ENCODE measurements at regions not wholly inside any gene's neighbourhood (a gene's known extent, or its start where the extent isn't known, plus 50 kb on each side); places are given as distances from the start of the nearest gene placed in this dataset.

DNA sequence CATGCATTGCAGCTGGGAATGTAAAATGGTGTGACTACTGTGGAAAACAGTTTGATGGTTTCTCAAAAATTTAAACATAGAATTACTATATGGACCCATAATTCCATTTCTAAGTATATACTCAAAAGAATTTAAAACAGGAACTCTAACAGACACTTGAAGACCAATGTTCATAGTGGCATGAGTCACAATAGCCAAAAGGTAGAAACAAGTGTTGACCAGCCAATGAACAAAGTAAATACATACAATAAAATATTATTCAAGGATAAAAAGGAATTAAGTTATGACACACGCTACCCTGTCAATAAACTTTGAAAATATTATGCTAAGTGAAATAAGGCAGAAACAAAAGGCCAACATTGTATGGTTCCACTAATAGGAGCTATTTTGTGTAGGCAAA lies 357.4 kb upstream of the IL12A start:
- DNase-seq: no peak

DNA sequence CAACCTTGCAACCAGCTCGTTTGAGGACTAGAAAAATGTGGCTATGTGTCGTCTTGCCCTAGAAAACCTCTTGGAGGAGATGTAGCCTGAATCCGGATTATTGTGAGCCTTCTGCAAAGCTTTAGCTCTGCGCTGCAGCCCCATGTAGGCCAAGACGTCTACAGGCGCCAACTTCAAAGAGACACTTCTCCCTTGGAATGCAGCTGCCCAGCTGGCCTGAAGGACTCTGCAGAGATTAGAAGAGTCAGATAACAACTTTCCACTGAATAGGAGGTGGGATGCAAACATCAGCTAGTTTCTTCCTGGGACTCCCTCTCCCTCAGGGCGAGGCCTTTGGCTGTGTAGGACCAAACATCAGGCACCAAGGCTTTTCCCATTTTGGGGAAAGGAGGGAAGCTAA lies 356.5 kb upstream of the IL12A start:
- no peak for DNase-seq

DNA sequence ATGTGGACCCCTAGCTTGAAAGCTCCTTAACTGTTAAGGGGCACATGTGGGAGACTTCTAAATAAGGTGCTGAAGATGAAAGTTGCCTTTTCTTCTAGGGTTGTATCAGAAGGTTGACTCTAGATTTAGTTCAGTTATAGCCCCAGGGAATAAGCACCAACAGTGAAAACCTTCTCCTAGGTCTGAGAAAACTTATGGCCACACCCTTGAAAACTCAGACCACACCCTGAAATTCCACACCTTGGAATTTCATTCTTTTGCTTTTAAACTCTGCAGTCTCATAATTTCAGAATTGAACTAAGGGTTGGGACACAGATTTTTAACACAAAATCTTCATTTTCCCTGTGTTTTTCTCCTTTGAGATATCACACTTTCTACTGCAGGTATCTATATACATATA lies 355.8 kb upstream of the IL12A start:
- DNase-seq: no peak

DNA sequence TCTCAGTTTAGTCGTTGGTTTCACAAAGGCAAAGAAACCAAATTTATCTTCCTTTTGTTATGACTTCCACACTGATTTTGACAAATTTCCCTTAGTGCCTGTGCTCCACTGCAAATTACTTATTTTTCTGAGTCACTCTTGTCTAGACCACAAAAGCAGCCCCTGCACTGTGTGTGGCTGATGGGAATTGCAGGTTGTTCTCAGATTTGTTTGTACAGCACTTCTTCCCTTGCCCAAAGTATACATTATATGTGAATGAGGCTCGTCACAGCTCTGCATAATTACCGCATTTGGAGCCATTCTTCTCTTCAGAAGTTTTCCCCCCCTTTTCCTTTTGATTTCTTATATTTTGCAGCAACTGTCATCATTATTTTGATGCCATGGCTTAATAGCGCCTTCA lies 354.2 kb upstream of the IL12A start:
- no peak for DNase-seq

DNA sequence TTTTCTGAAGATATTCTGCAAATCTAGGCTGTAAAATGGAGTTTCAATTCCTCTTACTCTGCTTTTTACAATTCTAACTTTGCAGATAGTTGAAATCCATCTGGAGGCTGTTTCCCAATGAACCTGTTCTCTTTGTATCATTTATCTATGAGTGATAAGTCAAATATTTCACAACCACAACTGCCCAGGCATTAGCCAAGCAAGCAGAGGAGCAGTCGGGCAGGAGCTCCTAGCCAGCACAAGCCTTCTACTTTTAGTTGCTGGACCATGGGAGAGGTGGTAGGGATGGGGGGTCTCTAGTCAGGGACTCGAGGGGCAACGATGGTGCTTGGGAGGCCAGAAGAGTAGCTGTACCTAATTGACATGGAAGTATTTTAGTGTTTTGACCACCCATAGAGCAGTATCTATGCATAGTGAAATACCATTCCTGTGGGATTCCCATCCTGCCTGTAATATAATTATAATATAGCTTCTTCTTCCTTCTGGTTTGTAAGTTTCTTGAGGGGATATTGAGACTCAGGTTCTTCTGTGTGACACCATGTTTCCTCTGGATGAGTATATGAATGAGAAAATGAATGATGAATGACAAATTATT lies 353.5 kb upstream of the IL12A start:
- no peak for DNase-seq

DNA sequence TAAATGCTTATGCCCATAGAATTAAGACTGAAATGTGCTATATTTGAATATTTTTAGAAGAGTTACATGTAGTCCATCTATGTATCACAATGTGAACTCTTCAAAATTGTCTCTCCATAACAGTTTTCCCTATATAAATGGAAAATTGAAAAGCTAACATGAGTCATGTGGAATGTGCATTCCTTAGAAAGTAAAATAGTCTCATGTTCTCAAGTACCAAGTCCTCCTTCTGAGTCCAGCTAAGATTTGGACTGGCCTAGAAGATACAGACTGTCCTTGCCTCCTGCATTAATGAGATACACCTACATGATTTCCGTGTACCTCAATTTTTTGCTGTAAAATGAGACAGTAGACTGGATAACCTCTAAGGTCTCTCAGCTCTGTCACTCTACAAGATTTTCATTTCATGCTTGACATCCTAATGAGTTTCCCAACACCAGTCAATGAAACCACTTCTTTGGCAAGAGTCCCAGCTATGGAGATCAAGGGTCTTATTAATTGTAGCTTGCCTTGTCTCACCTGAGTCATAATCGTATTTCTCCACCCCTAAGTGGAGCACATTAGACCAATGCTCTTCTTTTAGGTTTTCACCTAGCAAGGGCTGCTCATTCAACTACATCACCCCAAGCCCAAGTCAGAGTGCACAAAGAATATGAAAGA lies 350.6 kb upstream of the IL12A start:
- no peak for DNase-seq

DNA sequence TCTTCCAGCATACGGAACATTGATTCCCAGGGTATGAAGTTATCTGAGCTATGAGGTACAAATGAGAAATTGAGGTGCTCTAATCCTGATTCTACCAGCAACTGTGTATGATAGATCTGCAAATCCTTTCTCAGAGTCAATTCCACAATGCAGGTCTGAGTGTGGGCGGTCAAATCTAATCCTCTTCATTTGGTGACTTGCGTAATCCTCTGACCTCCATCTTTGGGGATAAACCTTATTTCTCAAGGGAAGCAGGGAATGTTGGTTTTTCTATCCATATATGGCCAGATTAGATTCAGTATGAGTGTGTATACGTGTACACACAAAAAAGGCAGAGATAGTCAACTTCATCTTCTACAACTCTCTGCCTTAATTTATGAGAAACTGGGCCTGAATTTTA lies 348.4 kb upstream of the IL12A start:
- DNase-seq: no peak

DNA sequence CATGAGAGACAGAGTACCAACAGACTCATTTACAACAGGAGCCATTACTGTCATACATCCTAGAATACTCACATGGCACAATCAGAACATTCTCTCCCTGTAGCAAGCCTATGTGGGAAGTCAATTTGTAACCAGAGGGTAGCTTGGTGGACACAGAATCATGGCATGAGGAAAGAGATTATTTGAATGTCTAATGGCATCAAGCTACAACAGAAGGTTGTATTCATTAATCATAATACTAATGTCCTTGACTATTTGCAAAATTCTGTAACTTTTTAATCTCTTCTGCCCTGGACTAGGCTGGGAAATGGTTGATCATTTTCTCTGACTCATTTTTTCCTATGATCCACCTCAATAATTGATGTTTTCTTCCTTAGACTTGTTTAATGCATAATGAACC lies 345.2 kb upstream of the IL12A start:
- no peak for DNase-seq

DNA sequence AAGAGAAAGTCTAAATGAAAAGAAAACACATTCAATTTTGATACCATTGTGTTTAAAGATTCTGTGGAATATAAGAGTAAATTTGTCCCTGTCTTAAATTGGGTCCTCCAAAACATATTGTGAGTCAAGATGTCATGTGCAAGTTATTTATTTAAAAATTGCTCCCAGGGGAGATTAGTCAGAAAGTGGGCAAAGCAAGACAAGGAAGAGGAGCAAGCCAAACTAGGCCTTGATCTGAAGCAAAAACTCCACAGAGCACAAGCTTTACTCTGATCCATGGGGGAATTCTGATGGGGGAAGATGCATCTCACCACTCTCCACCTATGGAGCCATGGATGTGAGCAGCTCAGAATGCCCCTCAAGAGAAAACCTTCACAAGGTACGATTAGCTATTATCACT lies 342.8 kb upstream of the IL12A start:
- no peak for DNase-seq

DNA sequence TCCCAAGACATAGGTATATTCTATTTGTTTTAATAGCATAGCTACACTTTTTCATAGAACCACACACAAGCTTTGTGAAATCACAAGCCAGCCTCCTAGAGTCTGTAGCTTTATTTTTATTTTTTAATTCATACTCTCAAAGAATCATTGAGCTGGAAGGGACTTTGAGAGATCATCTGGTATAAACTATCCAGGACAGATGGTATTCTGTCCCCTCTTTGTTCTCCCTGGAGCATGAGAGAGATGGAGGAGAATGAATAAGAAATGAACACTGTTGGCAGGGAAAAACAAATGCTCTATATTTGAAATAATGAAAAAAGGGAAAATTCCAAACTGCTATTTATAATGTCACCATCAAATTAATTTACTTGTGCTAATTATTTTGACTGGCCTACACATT lies 338.7 kb upstream of the IL12A start:
- no peak for DNase-seq

DNA sequence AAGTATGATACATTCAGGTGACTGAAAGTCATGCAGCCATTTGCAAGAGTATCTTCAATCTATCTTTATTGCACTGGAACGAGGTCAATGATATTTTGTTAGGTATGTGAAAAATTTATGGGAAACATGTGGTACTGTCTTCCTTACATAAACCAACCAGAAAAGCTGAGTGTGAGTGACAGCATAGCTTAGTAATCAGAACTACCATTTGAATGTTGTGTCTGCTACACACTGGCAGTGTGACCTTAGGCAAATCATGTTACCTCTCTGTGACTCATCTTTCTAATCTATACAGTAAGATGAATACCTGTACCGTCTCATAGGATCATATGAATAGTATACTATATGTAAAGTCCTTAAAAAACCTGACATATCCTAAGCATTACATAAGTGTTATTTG lies 337.9 kb upstream of the IL12A start:
- no peak for DNase-seq

DNA sequence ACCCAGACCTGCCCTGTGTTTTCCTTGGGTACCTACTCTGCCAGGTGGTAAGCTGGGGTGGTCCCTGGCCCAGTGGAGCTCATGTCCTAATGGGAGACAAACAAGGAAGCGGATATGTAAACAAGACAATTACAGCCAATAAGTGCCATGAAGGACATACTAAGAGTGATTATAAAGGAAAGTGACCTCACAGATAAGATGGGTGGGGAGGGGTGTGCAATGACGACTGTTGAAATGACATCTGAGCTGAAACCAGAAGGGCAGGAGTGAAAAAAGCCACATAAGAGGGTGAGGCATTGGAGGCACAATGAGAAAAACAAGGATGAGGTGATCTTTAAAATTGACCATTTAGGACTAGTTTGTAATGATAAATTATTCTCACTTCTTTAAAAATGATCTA lies 336.2 kb upstream of the IL12A start:
- DNase-seq: no peak

DNA sequence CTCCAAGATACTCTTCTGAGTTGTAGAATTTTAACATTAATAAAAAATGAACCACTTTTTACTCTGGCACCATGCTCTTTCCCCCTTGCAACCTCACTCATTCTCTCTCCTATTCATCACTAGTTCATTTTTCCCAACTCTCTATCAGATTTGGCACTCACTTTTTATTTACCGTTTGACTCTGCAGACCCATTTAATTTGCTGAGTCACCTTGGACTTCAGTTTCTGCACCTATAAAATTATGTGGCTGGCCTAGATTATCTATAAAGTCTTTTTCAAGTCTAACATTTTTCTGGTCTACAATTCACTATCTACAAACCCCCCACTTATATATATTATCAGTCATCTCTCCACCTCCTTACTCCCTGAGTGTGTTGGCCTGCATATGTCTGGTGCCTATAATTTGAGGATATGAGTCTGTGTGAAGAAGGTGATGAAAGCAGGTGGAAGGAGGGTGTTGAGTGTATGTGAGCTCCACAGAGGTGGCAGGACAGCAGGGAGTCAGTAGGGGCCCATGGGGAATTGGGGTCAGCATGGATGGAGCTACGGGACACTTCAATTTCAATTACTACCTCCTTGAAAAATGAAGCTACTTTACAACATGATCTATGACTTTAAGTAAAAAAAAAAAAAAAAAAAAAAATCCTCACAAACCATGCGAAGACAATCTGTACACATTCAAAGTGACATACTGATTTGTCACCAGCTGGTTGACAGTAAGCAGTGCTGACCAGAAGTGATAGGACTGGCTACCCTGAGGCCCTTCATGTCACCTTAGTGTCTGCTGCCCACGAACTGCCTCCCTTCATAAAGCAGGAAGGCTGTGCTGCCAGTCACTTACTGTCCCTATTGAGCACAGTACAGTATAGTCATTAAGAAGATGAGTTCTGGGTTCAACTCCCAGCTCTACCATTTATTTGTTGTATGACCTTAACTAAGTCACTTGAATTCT lies 334.2 kb upstream of the IL12A start:
- no peak for DNase-seq

DNA sequence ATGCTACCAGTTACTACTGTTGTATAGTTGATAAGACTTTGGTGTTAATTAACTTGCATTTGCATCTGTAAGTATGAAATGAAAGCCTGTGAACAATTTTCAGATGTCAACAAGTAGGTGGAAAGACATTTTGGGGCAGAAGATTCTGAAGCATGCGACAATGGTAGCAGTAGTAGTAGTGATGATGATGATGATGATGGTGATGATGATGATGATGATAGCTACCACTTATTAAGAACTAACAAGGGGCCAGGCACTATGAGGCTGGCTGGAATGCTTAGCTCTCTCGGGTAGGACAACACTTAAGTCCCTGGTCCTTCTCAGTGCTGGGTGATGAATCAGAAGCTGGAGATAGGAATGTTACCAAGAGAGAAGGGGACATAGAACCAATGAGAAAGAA lies 333.4 kb upstream of the IL12A start:
- no peak for DNase-seq

DNA sequence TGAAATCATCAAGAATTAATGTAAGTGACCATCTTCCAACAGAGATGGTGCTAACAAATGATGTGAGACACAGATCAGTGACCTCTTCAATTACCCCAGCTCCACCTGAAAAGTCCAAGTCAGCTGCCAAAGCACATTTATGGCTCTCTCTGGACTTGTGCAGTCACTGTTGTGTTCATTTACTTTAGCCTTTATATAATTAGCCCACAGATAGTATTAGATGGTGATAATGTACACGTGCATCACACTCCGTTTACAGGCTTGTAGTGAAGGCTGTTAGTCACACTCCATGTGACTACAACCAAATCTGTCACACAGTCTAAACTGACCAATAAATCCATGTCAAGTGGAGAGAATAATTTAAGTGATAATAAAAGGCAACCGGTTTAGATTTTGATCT lies 331.5 kb upstream of the IL12A start:
- no peak for DNase-seq

DNA sequence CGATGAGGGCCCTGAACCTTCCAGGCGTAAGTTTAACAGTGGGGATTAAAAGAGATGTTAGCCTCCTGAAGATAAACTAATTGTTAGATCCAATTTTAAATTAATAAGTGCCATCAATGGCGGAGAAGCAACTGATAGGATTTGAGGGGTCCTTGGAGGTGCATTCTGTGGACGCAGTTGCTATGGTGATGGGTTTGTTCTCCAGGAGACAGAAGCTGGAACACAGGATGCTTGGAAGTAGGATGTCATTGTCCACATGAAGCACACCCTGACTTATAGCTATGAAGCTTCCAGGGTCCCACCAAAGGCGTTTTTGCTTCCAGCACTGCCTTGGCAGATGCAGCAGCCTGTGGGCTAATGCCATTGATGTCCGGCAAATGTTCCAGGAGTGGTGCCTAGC lies 331.0 kb upstream of the IL12A start:
- DNase-seq: no peak

DNA sequence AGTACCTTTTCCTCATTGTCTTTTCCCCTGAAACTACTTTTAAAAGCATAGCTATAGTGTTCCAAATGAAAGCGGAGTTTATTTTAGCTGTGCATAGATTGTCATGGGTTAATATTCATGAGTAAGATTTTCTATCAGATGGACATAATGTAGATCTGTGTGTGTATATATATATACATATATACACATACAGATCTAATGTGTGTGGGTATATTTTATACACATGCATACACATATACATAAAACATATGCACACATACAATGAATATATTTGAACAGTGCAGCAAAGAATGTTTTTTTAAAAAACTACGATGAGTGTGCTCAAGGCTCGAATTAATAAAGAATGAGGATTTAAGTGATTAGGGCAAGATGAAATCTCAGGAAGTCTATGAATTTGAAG lies 328.3 kb upstream of the IL12A start:
- no peak for DNase-seq

DNA sequence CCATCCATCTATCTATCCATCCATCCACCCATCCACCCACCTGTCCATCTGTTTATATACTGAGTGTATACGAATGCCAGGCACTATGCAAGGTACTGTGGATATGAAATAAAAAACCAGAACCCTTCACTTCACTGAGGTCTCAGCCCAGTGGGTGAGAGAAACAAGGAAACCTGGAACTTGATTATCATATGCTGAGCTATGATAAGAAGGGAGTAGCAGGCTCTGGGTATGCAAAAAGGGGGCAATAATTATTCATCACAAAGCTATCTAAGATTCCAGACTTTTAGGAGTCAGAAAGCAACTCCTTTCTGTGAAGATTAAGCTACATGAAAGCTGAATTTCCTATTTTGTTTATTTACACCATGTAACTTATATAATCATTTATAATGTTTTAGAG lies 327.7 kb upstream of the IL12A start:
- DNase-seq: no peak

DNA sequence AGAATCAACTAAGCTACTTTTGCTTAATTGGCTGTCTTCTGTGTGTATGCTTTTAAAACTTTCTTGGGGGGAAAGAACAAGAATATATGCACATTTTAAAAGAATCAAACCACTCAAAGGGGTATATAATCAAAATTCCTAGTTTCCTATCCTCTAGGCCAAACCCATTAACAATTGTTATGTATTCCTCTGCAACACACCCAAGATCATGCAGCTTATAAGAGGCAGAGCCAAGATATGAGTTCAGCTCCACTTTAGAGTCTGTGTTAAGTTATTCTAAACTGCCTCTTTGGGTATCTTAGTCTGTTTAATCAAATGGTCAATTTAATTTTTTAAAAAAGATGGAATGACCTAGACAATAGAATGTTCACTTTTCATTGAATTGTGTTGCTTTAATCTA lies 326.1 kb upstream of the IL12A start:
- no peak for DNase-seq

DNA sequence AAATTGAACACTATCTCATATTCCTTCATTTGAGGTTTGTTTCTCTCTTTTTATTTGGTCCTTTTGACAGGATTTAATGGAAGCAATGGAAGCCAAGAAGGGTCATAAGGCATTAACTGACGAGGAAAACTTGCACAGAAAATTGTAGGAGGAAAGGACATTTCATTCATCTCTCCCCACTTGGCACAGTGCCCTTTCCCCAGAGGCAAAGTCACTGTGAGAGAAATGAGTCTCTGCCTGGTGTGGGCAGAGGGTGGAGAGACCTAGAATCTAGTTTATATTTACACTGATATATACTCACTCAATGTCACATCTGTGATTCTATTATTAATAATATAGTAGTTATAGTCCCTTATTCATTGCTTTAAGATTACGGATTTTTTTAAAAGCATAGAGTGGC lies 324.6 kb upstream of the IL12A start:
- DNase-seq: no peak

DNA sequence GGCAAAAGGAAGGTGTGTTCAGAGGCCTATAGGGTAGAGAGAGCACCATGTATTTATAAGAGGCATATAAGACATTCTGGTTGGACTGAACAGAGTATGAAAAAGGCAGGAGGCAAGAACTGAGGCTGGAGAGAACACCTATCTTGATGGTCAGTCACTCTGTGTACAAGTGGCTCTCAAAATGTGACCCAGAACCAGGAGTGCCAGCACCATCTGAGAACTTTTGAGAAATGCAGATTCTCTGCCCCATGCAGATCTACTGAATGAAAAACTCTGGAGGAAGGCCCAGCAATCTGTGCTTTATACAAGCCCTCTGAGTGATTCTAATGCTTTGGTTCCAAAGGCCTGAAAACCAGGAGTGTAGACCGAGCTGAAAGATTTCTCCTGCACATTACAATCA lies 324.0 kb upstream of the IL12A start:
- no peak for DNase-seq

DNA sequence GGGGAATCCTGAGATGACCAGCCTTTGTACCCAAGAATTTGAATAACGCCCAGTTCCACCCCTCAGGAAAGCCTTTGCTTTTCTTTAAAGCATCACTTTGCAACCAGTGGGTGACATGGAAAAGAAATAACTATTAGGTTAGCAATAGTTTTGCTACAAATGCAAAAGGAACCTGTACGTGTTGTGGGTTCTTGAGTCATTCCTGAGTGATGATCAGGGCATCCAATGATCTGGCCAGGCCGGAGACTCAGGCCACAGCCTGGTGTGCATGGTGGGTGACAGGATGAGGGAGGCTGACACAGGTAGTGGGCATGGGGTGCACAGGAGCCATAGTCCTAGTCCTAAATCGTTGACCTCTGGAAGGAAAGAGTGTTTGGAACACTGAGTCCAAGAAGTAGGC lies 321.4 kb upstream of the IL12A start:
- no peak for DNase-seq

DNA sequence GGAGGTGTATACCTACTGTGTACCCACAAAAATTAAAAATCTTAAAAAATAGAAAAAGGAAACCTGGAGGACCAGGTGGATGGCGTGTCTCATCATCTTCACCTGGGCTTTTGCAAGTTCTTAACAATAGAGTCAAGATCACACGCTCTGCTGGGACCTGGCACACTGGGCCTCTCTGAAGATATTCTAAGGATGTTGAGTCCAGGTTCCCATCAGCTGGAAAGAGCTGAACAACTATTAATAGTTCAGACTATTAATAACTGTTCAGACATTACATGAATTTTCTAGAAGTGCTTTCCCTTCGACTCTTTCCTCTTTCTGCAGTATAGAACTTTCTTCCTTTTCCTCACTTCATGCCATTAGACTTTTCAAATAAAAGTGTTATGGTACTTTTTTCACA lies 320.2 kb upstream of the IL12A start:
- DNase-seq: no peak

DNA sequence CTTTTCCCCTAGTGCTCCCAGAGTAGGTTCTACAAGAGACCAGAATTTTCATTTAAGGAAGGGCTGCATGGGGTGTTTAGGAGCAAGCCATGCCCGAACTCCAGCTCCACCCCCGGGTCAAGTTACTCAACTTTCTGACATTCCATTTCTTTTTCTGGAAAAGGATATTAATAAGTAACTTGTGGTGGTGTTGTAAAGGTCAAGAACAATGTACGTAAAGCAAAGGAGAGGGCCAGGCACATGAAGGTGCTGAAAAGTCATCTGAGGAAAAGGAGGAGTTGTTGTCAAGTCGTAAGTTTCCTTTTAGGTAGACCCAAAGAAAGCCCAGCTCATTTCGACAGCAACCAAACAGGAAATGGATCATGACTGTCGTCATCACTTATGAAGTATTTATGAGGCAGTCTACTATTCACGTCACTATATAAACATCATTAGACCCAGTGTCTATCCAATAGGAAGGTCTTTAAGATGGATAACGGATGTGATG lies 319.6 kb upstream of the IL12A start:
- no peak for DNase-seq
